Activated T-cell treated with anti-CD3 and anti-CD28 coated beads, Interleukin-2, amount 50 U/mL, for 24 hours (primary cell): ENCODE measurements at regions not wholly inside any gene's neighbourhood (a gene's known extent, or its start where the extent isn't known, plus 50 kb on each side); places are given as distances from the start of the nearest gene placed in this dataset.

Experiments
- DNase-seq: peaks from one replicate; pipeline ENCODE4 v3.0.0-alpha.2; 2020
- H3K27ac Mint-ChIP-seq: 2 replicates; pipeline ENCODE4 v1.8.0; 2020; ENCODE audit warnings: mild to moderate bottlenecking, mixed read lengths
- H3K27me3 Mint-ChIP-seq: 2 replicates; pipeline ENCODE4 v1.8.0; 2020; ENCODE audit warnings: mixed read lengths
- H3K36me3 Mint-ChIP-seq: 2 replicates; pipeline ENCODE4 v1.8.0; 2020; ENCODE audit warnings: low read depth, mixed read lengths
- H3K4me1 Mint-ChIP-seq: 2 replicates; pipeline ENCODE4 v1.8.0; 2020; ENCODE audit warnings: low read depth, mixed read lengths
- H3K4me3 Mint-ChIP-seq: 2 replicates; pipeline ENCODE4 v1.8.0; 2020; ENCODE audit warnings: mild to moderate bottlenecking, moderate library complexity, mixed read lengths
- H3K9me3 Mint-ChIP-seq: 2 replicates; pipeline ENCODE4 v1.8.0; 2020; ENCODE audit warnings: mixed read lengths

GRCh38 chr5:162209005-162209605, 141.5 kb downstream of the GABRG2 start:
- Mint-ChIP-seq H3K27ac (no peak overlapping the region), H3K27me3 (no peaks in the 10 kb centered on the region), H3K9me3 (peaks cover 12% of the 10 kb centered on the region), H3K4me1 (no peaks in the 10 kb centered on the region), H3K4me3 (no peak overlapping the region), H3K36me3 (no peaks in the 10 kb centered on the region)
- DNase-seq = no peak

- no peaks in the 10 kb centered on the region for H3K4me1 Mint-ChIP-seq
- DNase-seq = no peak
- no peaks in the 10 kb centered on the region for H3K27me3 Mint-ChIP-seq
- no peak overlapping the region for H3K4me3 Mint-ChIP-seq
- peaks cover 3% of the 10 kb centered on the region for H3K9me3 Mint-ChIP-seq
- H3K36me3 Mint-ChIP-seq = no peaks in the 10 kb centered on the region
- no peak overlapping the region for H3K27ac Mint-ChIP-seq
Observed at GRCh38 chr5:162214551-162214950, 147.0 kb downstream of the GABRG2 start.

DNA sequence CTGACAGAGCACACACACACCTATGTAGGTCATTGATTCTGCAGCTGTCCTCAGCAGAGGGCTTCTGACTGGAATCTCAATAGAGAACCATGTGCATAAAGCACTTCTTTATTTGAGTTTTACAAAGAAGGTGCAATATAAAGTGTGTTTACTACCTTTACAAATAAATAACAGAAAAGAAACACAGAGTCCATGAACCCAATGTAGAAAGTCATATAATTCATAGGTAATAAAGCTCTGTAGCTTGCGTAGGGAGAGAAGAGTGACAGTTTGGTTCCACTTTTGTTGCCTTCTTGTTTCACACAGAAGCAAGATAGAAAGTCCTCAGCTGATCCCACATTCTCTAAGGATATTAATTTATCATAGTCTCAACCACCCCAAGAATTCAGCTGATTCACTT, 149.5 kb downstream of the GABRG2 start:
- Mint-ChIP-seq H3K4me3 (no peak overlapping the region), H3K9me3 (peaks cover 6% of the 10 kb centered on the region), H3K27ac (no peak overlapping the region), H3K4me1 (no peaks in the 10 kb centered on the region), H3K36me3 (no peaks in the 10 kb centered on the region), H3K27me3 (no peaks in the 10 kb centered on the region)
- no peak for DNase-seq

- DNase-seq = no peak
- Mint-ChIP-seq H3K9me3 (peaks cover 5% of the 10 kb centered on the region), H3K36me3 (no peaks in the 10 kb centered on the region), H3K4me1 (no peaks in the 10 kb centered on the region), H3K27ac (no peak overlapping the region), H3K27me3 (no peaks in the 10 kb centered on the region), H3K4me3 (no peak overlapping the region)
Observed at GRCh38 chr5:162221910-162222309, 154.3 kb downstream of the GABRG2 start.

- Mint-ChIP-seq H3K9me3 (peaks cover 7% of the 10 kb centered on the region), H3K36me3 (no peaks in the 10 kb centered on the region), H3K4me1 (no peaks in the 10 kb centered on the region), H3K27me3 (no peaks in the 10 kb centered on the region), H3K27ac (no peak overlapping the region), H3K4me3 (no peak overlapping the region)
- no peak for DNase-seq
Observed at GRCh38 chr5:162227075-162227474, 159.5 kb downstream of the GABRG2 start.

DNA sequence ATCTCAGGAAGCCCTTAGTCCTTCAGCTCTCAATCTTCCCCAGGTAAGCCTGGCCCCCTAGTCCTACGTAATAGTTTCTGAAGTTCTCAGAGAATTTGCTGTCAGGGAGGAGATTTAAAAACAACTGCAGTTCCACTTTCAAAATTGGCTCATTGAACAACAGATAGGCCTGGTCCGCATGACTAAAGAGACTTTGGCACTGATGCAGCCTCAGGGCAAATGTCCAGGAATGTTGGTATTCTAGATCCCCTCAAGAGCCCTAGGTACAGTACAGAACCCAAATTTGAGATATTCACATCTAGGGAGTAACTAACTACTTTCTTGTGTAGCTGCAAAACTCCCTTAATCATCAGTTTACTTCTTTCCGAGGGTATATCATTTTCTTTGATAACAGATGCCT, 162.8 kb downstream of the GABRG2 start:
- H3K36me3 Mint-ChIP-seq = no peaks in the 10 kb centered on the region
- DNase-seq = no peak
- H3K27ac Mint-ChIP-seq = no peak overlapping the region
- H3K4me1 Mint-ChIP-seq = no peaks in the 10 kb centered on the region
- H3K27me3 Mint-ChIP-seq = no peaks in the 10 kb centered on the region
- H3K9me3 Mint-ChIP-seq = peaks cover 10% of the 10 kb centered on the region
- H3K4me3 Mint-ChIP-seq = no peak overlapping the region

DNA sequence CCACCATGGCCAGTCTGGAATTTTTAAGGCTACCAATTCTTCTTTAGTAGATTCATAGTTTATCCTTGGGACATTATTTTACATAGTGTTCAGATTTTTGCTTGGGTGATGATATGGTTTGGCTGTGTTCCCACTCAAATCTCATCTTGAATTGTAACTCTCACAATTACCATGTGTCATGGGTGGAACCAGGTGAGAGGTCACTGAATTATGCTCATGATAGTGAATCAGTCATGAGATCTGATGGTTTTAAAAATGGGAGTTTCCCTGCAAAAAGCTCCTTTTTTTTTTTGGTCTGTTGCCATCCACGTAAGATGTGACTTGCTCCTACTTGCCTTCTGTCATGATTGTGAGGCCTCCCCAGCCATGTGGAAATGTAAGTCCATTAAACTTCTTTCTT, 163.9 kb downstream of the GABRG2 start:
- no peak overlapping the region for H3K4me3 Mint-ChIP-seq
- no peaks in the 10 kb centered on the region for H3K27me3 Mint-ChIP-seq
- no peaks in the 10 kb centered on the region for H3K36me3 Mint-ChIP-seq
- no peaks in the 10 kb centered on the region for H3K4me1 Mint-ChIP-seq
- H3K9me3 Mint-ChIP-seq = peaks cover 13% of the 10 kb centered on the region
- no peak for DNase-seq
- H3K27ac Mint-ChIP-seq = no peak overlapping the region

DNA sequence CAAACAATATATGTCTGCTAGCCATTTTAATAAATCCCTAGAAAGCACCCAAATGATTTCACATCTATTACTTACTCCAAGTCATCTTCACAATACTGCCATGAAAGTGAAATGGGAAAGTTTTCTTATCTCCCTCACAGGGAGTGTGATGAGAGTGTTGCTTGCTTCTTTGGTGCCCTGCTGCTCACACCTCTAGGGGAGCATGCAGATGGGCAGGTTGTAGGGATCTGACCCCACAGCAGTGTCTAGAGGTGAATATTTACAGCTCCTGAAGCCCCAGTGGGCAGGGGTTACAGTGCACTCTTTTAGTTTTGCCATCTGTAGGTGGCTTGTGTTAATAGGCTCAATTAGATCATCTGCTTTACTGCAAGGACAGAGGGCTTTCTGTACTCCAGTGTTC, 173.2 kb downstream of the GABRG2 start:
- H3K27me3 Mint-ChIP-seq = no peaks in the 10 kb centered on the region
- DNase-seq = no peak
- no peaks in the 10 kb centered on the region for H3K4me1 Mint-ChIP-seq
- H3K4me3 Mint-ChIP-seq = no peak overlapping the region
- H3K9me3 Mint-ChIP-seq = peaks cover 7% of the 10 kb centered on the region
- H3K36me3 Mint-ChIP-seq = no peaks in the 10 kb centered on the region
- H3K27ac Mint-ChIP-seq = no peak overlapping the region

DNA sequence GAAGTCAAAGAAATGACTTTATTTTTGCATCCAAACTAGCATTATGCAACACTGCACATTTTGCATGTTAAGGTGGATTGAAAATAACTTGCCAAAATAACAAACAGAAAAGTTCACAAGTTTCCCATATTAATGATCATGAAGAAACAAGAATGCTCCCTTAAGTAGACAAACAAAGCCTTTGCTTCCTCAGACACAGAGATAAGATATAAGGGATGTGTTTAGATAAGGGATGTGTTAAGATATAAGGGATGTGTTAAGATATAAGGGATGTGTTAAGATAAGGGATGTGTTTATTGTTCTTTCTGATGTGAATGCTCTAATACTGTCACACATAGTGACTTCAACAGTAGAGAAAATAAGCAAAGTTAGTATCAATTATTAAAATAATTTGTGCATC, 174.8 kb downstream of the GABRG2 start:
- no peaks in the 10 kb centered on the region for H3K27me3 Mint-ChIP-seq
- H3K4me1 Mint-ChIP-seq = no peaks in the 10 kb centered on the region
- H3K36me3 Mint-ChIP-seq = no peaks in the 10 kb centered on the region
- H3K4me3 Mint-ChIP-seq = no peak overlapping the region
- no peak for DNase-seq
- no peak overlapping the region for H3K27ac Mint-ChIP-seq
- H3K9me3 Mint-ChIP-seq = peaks cover 3% of the 10 kb centered on the region

- DNase-seq = no peak
- Mint-ChIP-seq H3K4me3 (no peak overlapping the region), H3K27me3 (no peaks in the 10 kb centered on the region), H3K27ac (no peak overlapping the region), H3K4me1 (no peaks in the 10 kb centered on the region), H3K9me3 (peaks cover 3% of the 10 kb centered on the region), H3K36me3 (no peaks in the 10 kb centered on the region)
Observed at GRCh38 chr5:162243651-162244050, 176.1 kb downstream of the GABRG2 start.

DNA sequence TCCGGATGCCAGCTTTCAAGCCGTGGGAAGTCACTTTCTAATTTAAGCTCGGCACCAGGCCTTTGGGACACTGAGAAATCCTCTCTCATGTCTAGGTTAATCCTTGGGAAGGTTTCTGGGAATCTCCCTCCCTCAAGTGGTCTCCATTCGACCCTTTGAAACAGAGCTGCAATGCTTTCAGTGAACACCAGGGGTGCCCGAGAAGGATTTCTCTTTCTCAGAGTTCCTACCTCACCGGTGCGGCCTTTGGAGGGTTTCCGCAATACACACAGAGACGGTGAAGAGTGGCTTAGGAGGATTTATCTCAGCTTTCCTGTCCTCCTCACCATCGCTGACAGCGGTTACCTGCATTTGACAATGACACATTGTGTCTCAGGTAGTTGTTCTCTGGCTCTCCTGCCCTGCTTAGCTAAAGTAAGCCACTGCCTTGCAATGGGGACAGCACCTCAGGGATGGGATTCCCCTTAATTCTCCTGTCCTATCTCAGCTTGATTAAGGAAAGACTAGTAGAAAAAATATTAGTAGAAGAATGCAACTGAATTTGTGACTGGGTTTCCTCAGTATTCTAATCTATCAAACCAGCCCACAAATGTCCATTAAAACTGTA, 180.6 kb downstream of the GABRG2 start:
- Mint-ChIP-seq H3K4me1 (no peaks in the 10 kb centered on the region), H3K27ac (no peak overlapping the region), H3K36me3 (no peaks in the 10 kb centered on the region), H3K4me3 (no peak overlapping the region), H3K9me3 (peaks cover 3% of the 10 kb centered on the region), H3K27me3 (no peaks in the 10 kb centered on the region)
- DNase-seq = no peak

DNA sequence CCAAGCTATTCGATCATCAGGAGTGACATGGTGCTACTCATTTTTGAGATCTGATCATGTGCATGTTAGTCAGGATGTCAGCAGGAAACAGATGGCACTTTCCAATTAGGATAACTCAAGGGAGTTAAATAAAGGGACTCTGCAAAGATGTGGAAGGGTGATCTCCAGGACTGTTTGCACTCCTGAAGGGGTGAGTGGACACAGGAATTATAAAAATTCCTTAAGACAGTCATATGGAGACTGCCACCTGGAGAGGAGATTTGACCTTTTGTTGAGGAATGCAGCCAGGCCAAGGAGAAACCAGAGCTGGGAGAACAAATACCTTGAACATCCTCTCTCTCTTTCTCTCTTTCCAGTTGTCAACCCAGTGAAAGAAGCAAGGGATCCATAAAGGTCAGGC, 189.1 kb downstream of the GABRG2 start:
- peaks cover 9% of the 10 kb centered on the region for H3K9me3 Mint-ChIP-seq
- no peak overlapping the region for H3K4me3 Mint-ChIP-seq
- no peaks in the 10 kb centered on the region for H3K4me1 Mint-ChIP-seq
- no peaks in the 10 kb centered on the region for H3K36me3 Mint-ChIP-seq
- DNase-seq = no peak
- H3K27ac Mint-ChIP-seq = no peak overlapping the region
- no peaks in the 10 kb centered on the region for H3K27me3 Mint-ChIP-seq

DNA sequence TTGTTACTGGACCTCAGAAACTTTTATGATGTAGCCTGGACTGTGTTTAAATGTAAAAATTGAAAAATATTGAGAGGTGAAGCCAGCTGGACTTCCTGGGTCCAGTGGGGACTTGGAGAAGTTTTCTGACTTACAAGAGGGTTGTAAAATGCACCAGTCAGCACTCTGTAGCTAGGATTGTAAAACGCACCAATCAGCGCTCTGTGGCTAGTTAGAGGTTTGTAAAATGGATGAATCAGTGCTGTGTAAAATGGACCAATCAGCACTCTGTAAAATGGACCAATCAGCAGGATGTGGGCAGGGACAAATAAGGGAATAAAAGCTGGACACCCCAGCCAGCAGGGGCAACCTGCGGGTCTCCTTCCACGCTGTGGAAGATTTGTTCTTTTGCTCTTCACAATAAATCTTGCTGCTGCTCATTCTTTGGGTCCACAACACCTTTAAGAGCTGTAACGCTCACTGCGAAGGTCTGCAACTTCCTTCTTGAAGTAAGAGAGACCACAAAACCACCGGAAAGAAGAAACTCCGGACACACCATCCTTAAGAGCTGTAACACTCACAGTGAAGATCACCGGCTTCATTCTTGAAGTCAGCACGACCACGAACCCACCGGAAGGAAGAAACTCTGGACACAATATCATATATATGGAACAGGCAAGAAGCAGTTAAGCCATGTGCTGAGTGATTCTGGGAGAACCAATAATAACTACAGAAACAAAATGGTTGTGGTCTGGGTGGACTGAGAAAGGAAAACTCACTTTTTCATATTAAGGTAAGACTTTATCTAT, 201.3 kb downstream of the GABRG2 start:
- no peak for DNase-seq
- no peaks in the 10 kb centered on the region for H3K36me3 Mint-ChIP-seq
- H3K27me3 Mint-ChIP-seq = no peaks in the 10 kb centered on the region
- H3K4me3 Mint-ChIP-seq = no peak overlapping the region
- no peak overlapping the region for H3K27ac Mint-ChIP-seq
- H3K9me3 Mint-ChIP-seq = peaks cover 5% of the 10 kb centered on the region
- no peaks in the 10 kb centered on the region for H3K4me1 Mint-ChIP-seq

- Mint-ChIP-seq H3K27me3 (no peaks in the 10 kb centered on the region), H3K9me3 (peaks cover 5% of the 10 kb centered on the region), H3K36me3 (no peaks in the 10 kb centered on the region), H3K27ac (no peak overlapping the region), H3K4me1 (no peaks in the 10 kb centered on the region), H3K4me3 (no peak overlapping the region)
- no peak for DNase-seq
Observed at GRCh38 chr5:162272417-162272816, 204.8 kb downstream of the GABRG2 start.

GRCh38 chr5:162274679-162275078, 207.1 kb downstream of the GABRG2 start:
- no peak for DNase-seq
- Mint-ChIP-seq H3K9me3 (peaks cover 6% of the 10 kb centered on the region), H3K4me3 (no peak overlapping the region), H3K36me3 (no peaks in the 10 kb centered on the region), H3K27ac (no peak overlapping the region), H3K27me3 (no peaks in the 10 kb centered on the region), H3K4me1 (no peaks in the 10 kb centered on the region)
